ENCODE measurements at regions not wholly inside any gene's neighbourhood (a gene's known extent, or its start where the extent isn't known, plus 50 kb on each side); places are given as distances from the start of the nearest gene placed in this dataset.
"Not testable (repeated sequence)": the region's sequence is repeated elsewhere in the genome, so short reads cannot be mapped to it uniquely, and the experiment has no call there.

DNA sequence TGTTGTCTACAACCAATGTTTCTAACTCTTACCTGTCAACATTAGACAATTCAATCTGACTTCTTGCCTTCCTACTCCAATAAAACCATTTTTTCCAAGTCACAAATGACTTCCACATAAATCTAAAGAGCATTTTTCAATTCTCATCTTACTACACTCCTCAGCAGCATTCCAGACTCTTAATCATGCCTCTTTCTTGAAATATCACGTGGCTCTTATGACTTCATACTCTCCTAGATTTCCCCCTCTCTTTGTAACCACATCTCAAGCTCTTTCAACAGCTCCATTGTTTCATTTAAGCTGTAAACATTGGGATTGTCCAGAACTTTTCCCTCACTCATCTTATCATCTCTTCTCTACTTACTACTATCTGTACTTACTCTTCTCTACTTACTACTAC, 666.6 kb downstream of the TTLL7 start:
- not testable (repeated sequence) for H3K36me3 ChIP-seq (ENCODE audit: control insufficient read depth, insufficient read depth, low read length); H3K4me1 ChIP-seq (ENCODE audit: control insufficient read depth, insufficient read depth, low read length, poor library complexity, severe bottlenecking); H3K27ac ChIP-seq (ENCODE audit: low read depth, low read length, severe bottlenecking); H3K4me3 ChIP-seq (ENCODE audit: extremely low read depth, insufficient read depth, low read length, poor library complexity, severe bottlenecking); H3K9me3 ChIP-seq (ENCODE audit: control insufficient read depth, low read length)
- no CpG with 5 or more reads among the region's 1 CpG for WGBS, 2 experiments (ENCODE audit: insufficient coverage in 2 of 2)

- Histone ChIP-seq H3K4me1 (ENCODE audit: control insufficient read depth, insufficient read depth, low read length, poor library complexity, severe bottlenecking) (no peaks in the 10 kb centered on the region), H3K4me3 (ENCODE audit: extremely low read depth, insufficient read depth, low read length, poor library complexity, severe bottlenecking) (no peak overlapping the region), H3K27ac (ENCODE audit: low read depth, low read length, severe bottlenecking) (no peak overlapping the region), H3K36me3 (ENCODE audit: control insufficient read depth, insufficient read depth, low read length) (no peaks in the 10 kb centered on the region), H3K9me3 (ENCODE audit: control insufficient read depth, low read length) (no peaks in the 10 kb centered on the region)
- no CpG with 5 or more reads among the region's 2 CpGs for WGBS, 2 experiments (ENCODE audit: insufficient coverage in 2 of 2)
Observed at GRCh38 chr1:83318366-83318765, 680.6 kb downstream of the TTLL7 start.

DNA sequence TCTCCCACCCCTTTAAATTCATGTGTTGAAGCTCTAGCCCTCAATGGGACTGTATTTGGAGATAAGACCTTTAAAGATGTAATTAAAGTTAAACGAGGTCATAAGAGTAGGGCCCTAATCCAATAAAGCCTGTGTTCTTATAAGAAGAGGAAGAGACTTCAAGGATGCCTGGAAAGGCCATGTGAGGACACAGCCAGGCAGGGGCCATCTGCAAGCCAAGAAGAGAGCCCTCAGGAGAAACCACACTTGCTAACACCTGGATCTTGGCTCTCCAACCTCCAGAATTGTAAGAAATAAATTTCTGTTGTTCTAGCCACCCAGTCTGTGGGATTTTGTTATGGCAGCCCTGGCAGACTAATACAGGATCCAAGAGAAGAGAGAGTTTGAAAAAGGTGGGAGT, 683.5 kb downstream of the TTLL7 start:
- WGBS, 2 experiments (ENCODE audit: insufficient coverage in 2 of 2) = no CpG with 5 or more reads among the region's 1 CpG
- not testable (repeated sequence) for H3K4me3 ChIP-seq (ENCODE audit: extremely low read depth, insufficient read depth, low read length, poor library complexity, severe bottlenecking); H3K9me3 ChIP-seq (ENCODE audit: control insufficient read depth, low read length); H3K27ac ChIP-seq (ENCODE audit: low read depth, low read length, severe bottlenecking); H3K4me1 ChIP-seq (ENCODE audit: control insufficient read depth, insufficient read depth, low read length, poor library complexity, severe bottlenecking); H3K36me3 ChIP-seq (ENCODE audit: control insufficient read depth, insufficient read depth, low read length)

DNA sequence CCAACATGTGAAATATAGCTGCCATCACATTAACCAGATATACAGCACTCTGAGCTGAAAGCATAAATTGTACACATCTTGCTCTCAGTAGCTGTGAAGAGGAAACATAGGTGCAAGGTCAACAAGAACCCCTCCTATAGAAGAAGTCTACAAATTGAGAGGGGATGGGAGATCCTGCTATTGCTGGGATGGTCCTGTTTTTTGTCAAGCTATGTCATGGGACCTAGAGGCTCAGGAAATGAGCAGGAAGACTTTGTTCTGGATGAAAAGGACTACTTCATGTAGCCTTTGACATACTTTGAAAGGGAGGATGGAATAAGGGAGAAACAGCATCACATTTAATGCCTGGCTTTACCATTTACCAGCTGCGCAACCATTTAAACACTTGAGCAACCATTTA, 688.8 kb downstream of the TTLL7 start:
- H3K4me1 ChIP-seq (ENCODE audit: control insufficient read depth, insufficient read depth, low read length, poor library complexity, severe bottlenecking); H3K27ac ChIP-seq (ENCODE audit: low read depth, low read length, severe bottlenecking); H3K4me3 ChIP-seq (ENCODE audit: extremely low read depth, insufficient read depth, low read length, poor library complexity, severe bottlenecking); H3K36me3 ChIP-seq (ENCODE audit: control insufficient read depth, insufficient read depth, low read length); H3K9me3 ChIP-seq (ENCODE audit: control insufficient read depth, low read length): not testable (repeated sequence)
- no CpG with 5 or more reads among the region's 1 CpG for WGBS, 2 experiments (ENCODE audit: insufficient coverage in 2 of 2)

- not testable (repeated sequence) for H3K36me3 ChIP-seq (ENCODE audit: control insufficient read depth, insufficient read depth, low read length); H3K4me3 ChIP-seq (ENCODE audit: extremely low read depth, insufficient read depth, low read length, poor library complexity, severe bottlenecking); H3K9me3 ChIP-seq (ENCODE audit: control insufficient read depth, low read length); H3K4me1 ChIP-seq (ENCODE audit: control insufficient read depth, insufficient read depth, low read length, poor library complexity, severe bottlenecking); H3K27ac ChIP-seq (ENCODE audit: low read depth, low read length, severe bottlenecking)
- no CpG with 5 or more reads among the region's 2 CpGs for WGBS, 2 experiments (ENCODE audit: insufficient coverage in 2 of 2)
Observed at GRCh38 chr1:83309035-83309434, 689.9 kb downstream of the TTLL7 start.

- not testable (repeated sequence) for H3K27ac ChIP-seq (ENCODE audit: low read depth, low read length, severe bottlenecking); H3K4me3 ChIP-seq (ENCODE audit: extremely low read depth, insufficient read depth, low read length, poor library complexity, severe bottlenecking); H3K4me1 ChIP-seq (ENCODE audit: control insufficient read depth, insufficient read depth, low read length, poor library complexity, severe bottlenecking); H3K36me3 ChIP-seq (ENCODE audit: control insufficient read depth, insufficient read depth, low read length); H3K9me3 ChIP-seq (ENCODE audit: control insufficient read depth, low read length)
- no CpG with 5 or more reads among the region's 2 CpGs for WGBS, 2 experiments (ENCODE audit: insufficient coverage in 2 of 2)
Observed at GRCh38 chr1:83306811-83307210, 692.1 kb downstream of the TTLL7 start.

GRCh38 chr1:83295594-83295993, 703.3 kb downstream of the TTLL7 start:
- not testable (repeated sequence) for H3K36me3 ChIP-seq (ENCODE audit: control insufficient read depth, insufficient read depth, low read length); H3K9me3 ChIP-seq (ENCODE audit: control insufficient read depth, low read length); H3K4me3 ChIP-seq (ENCODE audit: extremely low read depth, insufficient read depth, low read length, poor library complexity, severe bottlenecking); H3K27ac ChIP-seq (ENCODE audit: low read depth, low read length, severe bottlenecking); H3K4me1 ChIP-seq (ENCODE audit: control insufficient read depth, insufficient read depth, low read length, poor library complexity, severe bottlenecking)
- WGBS, 2 experiments (ENCODE audit: insufficient coverage in 2 of 2) = no CpG with 5 or more reads among the region's 1 CpG

- WGBS, 2 experiments (ENCODE audit: insufficient coverage in 2 of 2) = no CpG with 5 or more reads among the region's 1 CpG
Observed at GRCh38 chr1:83287391-83287790, 711.5 kb downstream of the TTLL7 start.

DNA sequence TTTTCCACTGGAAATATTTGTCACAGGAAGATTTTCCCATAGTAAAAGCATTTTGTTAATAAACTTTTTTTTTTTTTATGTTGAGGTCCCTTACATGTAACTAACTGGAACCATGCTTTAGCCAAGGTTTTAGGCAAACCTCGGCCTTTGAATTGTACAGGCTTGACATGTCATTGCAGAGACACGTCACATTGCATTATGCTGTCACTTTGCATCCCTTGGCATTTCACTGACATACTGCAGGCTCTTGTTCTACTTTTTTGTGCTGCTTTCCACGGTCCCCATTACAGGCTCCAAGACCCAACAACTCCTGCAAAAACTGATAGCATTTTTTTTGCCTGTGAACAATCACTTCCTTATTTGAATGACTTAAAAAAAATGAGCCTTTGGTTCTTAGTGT, 724.3 kb downstream of the TTLL7 start:
- not testable (repeated sequence) for H3K27ac ChIP-seq (ENCODE audit: low read depth, low read length, severe bottlenecking); H3K4me1 ChIP-seq (ENCODE audit: control insufficient read depth, insufficient read depth, low read length, poor library complexity, severe bottlenecking); H3K36me3 ChIP-seq (ENCODE audit: control insufficient read depth, insufficient read depth, low read length); H3K9me3 ChIP-seq (ENCODE audit: control insufficient read depth, low read length); H3K4me3 ChIP-seq (ENCODE audit: extremely low read depth, insufficient read depth, low read length, poor library complexity, severe bottlenecking)
- 0 to 58% methylated on average over 1 to 2 of the region's 3 CpGs for WGBS, 2 experiments (ENCODE audit: insufficient coverage in 2 of 2)

More at GRCh38 chr1:83287391-83287790, 711.5 kb downstream of the TTLL7 start:
- not testable (repeated sequence) for H3K4me1 ChIP-seq (ENCODE audit: control insufficient read depth, insufficient read depth, low read length, poor library complexity, severe bottlenecking); H3K4me3 ChIP-seq (ENCODE audit: extremely low read depth, insufficient read depth, low read length, poor library complexity, severe bottlenecking); H3K9me3 ChIP-seq (ENCODE audit: control insufficient read depth, low read length); H3K27ac ChIP-seq (ENCODE audit: low read depth, low read length, severe bottlenecking); H3K36me3 ChIP-seq (ENCODE audit: control insufficient read depth, insufficient read depth, low read length)

- H3K27ac ChIP-seq (ENCODE audit: low read depth, low read length, severe bottlenecking); H3K36me3 ChIP-seq (ENCODE audit: control insufficient read depth, insufficient read depth, low read length); H3K4me3 ChIP-seq (ENCODE audit: extremely low read depth, insufficient read depth, low read length, poor library complexity, severe bottlenecking); H3K4me1 ChIP-seq (ENCODE audit: control insufficient read depth, insufficient read depth, low read length, poor library complexity, severe bottlenecking); H3K9me3 ChIP-seq (ENCODE audit: control insufficient read depth, low read length): not testable (repeated sequence)
- 100% methylated on average over 1 of the region's 1 CpG for WGBS, 2 experiments (ENCODE audit: insufficient coverage in 2 of 2)
Observed at GRCh38 chr1:83272484-83272883, 726.4 kb downstream of the TTLL7 start.

- H3K36me3 ChIP-seq (ENCODE audit: control insufficient read depth, insufficient read depth, low read length); H3K9me3 ChIP-seq (ENCODE audit: control insufficient read depth, low read length); H3K4me3 ChIP-seq (ENCODE audit: extremely low read depth, insufficient read depth, low read length, poor library complexity, severe bottlenecking); H3K27ac ChIP-seq (ENCODE audit: low read depth, low read length, severe bottlenecking); H3K4me1 ChIP-seq (ENCODE audit: control insufficient read depth, insufficient read depth, low read length, poor library complexity, severe bottlenecking): not testable (repeated sequence)
- WGBS, 2 experiments (ENCODE audit: insufficient coverage in 2 of 2) = no CpG with 5 or more reads among the region's 3 CpGs
Observed at GRCh38 chr1:83271834-83272233, 727.1 kb downstream of the TTLL7 start.

DNA sequence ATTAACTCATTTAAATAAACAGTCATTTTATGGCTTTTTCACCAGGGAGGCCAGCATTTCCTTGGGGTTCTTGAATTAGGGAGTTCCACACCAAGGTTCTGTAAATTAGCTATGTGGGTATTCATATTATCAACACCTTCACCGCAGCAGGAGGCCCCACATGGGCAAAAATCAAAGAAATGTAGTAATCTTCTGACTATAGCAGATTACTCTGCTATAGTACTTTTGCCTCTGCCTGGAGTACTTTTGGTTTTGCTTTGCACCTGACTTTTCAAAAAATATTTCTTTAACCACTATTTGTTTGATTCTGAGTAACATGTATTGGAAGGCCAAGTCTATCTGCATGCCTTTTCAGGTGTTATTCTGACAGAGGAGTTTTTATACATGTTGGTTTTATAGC, 728.1 kb downstream of the TTLL7 start:
- not testable (repeated sequence) for H3K4me1 ChIP-seq (ENCODE audit: control insufficient read depth, insufficient read depth, low read length, poor library complexity, severe bottlenecking); H3K27ac ChIP-seq (ENCODE audit: low read depth, low read length, severe bottlenecking); H3K36me3 ChIP-seq (ENCODE audit: control insufficient read depth, insufficient read depth, low read length); H3K4me3 ChIP-seq (ENCODE audit: extremely low read depth, insufficient read depth, low read length, poor library complexity, severe bottlenecking); H3K9me3 ChIP-seq (ENCODE audit: control insufficient read depth, low read length)
- no CpG with 5 or more reads among the region's 1 CpG for WGBS, 2 experiments (ENCODE audit: insufficient coverage in 2 of 2)

Measured in mesodermal cell (in vitro differentiated cells).